SH-SY5Y (cell line): ENCODE measurements at regions not wholly inside any gene's neighbourhood (a gene's known extent, or its start where the extent isn't known, plus 50 kb on each side); places are given as distances from the start of the nearest gene placed in this dataset.

Experiments used
- GATA2 ChIP-seq: IDR thresholded peaks from 2 replicates; pipeline ENCODE4 v1.6.1; 2011; ENCODE audit warnings: mild to moderate bottlenecking, low read depth, low read length
- GATA3 ChIP-seq: IDR thresholded peaks from 2 replicates; pipeline ENCODE4 v1.6.1; 2011; ENCODE audit warnings: low read depth, mild to moderate bottlenecking, low read length, moderate library complexity

DNA sequence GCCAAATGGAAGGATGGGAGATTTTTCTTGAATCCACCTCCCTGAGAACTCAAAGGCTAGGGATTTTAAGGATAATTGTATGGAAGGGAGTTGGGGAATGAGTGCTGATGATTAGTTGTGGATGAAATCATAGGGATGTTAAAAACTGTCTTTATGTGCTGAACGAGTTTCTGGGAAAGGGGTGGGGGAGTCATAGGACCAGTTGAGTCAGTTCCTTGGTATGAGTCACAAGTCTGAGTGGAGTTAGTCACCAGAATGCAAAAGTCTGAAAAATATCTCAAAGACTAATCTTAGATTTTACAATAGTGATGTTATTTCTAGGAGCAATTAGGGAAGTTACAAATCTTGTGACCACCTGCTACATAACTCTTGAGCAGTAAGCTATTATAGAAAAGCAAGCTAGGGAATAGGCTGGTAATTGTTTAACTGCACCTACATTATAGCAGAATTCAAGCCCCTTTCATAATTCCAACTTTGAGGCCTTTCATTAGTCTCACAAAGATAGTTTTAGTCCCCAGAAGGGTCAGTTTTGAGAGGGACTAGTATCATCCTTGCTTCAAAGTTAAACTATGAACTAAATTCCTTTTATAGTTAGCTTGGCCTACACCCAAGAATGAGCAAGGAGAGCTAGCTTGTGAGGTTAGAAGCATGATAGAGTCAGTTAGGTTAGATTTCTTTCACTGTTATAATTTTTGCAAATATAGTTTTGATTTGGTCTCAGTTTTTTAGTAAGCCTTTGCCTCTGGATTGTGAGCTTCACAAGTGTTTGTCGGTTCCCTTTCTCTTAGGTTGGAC lies 668.0 kb downstream of the ETS1 start:
- TF ChIP-seq GATA2 (no peak), GATA3 (no peak)

GRCh38 chr11:127902382-127902781 lies 685.0 kb downstream of the ETS1 start:
- TF ChIP-seq GATA3 = 0 out of 2 replicates have a peak, but pooled peaks have one; percentile 16
- TF ChIP-seq GATA2 = peak; percentile 79

DNA sequence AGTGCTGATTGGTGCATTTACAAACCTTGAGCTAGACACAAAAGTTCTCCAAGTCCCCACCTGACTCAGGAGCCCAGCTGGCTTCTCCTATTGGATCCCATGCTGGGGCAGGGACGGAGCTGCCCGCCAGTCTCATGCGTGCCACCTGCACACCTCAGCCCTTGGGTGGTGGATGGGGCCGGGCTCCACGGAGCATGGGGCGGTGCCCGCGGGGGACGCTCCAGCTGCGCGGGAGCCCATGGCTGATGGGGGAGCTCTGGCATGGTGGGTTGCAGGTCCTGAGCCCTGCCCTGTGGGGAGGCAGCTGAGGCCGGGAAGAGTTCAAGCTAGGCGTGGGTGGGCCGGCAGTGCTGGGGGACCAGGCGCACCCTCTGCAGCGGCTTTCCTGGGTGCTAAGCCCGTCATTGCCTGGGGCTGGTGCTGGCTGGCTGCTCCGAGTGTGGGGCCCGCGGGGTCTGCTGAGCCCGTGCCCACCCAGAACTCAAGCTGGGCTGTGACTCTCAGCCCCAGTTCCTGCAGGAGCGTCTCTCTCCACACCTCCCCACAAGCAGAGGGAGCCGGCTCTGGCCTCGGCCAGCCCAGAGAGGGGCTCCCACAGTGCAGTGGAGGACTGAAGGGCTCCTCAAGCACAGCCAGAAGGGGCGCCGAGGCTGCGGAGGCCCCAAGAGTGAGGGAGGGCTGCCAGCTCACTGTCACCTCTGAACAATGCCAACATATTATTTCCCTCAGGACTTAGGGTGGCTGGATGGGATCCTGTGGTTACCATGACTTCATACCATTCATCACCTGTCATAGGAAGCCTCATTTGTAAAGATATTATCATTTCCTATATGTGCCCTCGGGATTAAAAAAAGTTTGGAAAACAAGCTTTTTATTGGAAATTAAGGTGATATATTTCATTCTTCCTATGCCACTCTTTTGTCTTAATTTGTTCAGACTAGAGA lies 688.7 kb downstream of the ETS1 start:
- no peak for TF ChIP-seq GATA2
- no peak for TF ChIP-seq GATA3

DNA sequence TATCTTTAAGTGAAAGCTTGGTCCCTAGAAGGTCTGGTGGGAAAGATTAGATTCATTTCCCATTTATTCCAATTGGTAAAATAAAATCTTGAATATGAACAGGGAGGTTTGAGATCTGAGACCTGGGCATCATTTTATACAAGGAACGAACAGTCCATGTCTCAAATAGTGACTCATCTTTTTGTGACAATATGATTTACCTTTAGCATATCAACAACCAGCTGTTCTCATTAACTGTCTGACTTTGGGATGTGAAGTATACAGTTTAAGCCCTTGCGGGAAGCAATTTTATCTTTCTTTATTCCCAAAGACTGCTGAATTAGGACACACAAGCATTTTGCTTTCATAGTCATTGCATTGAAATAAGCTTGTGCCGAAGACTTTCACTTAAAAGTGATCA lies 691.6 kb downstream of the ETS1 start:
- TF ChIP-seq GATA3 = no peak
- TF ChIP-seq GATA2 = no peak

GRCh38 chr11:127894316-127894715 lies 693.0 kb downstream of the ETS1 start:
- no peak for TF ChIP-seq GATA2
- TF ChIP-seq GATA3 = no peak

- no peak for TF ChIP-seq GATA2
- no peak for TF ChIP-seq GATA3
Observed at GRCh38 chr11:127890030-127890615, 697.2 kb downstream of the ETS1 start.

GRCh38 chr11:127888386-127888785 lies 699.0 kb downstream of the ETS1 start:
- no peak for TF ChIP-seq GATA3
- no peak for TF ChIP-seq GATA2

GRCh38 chr11:127875131-127875530 lies 712.2 kb downstream of the ETS1 start:
- TF ChIP-seq GATA2 = no peak
- no peak for TF ChIP-seq GATA3

GRCh38 chr11:127873478-127873877 lies 713.9 kb downstream of the ETS1 start:
- TF ChIP-seq GATA3 (no peak), GATA2 (no peak)

DNA sequence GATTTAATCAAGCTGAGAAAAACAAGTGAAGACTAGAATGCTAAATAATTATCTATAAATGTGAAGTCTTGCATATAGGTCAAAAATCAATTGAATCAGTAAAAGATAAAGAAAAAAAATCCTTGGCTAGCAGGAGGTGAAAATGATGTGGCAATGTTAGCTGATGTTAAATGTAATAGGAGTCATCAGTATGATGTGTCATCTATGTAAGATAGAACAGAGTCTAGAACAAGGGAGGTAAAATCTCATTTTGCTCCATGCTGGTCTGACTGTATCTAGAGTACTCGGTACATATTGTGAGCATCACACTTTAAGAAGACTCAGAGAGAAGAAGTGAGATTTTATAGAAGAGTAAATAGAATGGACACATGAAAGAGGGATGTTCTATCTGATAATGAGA lies 721.2 kb downstream of the ETS1 start:
- TF ChIP-seq GATA2 (no peak), GATA3 (no peak)

GRCh38 chr11:127864861-127865260 lies 722.5 kb downstream of the ETS1 start:
- TF ChIP-seq GATA2 (peak; percentile 72; the same call in 1 of the 2 replicates), GATA3 (peak; percentile 55; the same call in 1 of the 2 replicates)

DNA sequence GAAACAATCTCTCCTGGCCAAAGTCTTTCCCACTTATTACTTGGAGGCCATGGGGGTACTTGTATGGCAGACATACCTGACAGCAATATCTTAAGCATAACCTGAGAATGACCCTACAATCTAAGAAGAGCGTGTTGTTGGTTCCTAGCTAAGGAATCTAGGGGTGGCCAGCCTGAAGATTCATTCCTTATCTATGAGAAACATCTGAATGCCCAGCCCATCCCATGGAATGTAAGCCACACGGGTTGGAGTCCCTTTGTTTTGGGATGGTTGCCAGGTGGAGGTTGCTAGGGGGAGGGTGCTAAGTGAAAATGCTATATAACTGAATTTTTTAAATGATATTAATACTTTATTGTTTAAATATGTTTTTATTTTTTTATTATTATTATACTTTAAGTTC lies 725.0 kb downstream of the ETS1 start:
- TF ChIP-seq GATA2 = no peak
- TF ChIP-seq GATA3 = no peak

DNA sequence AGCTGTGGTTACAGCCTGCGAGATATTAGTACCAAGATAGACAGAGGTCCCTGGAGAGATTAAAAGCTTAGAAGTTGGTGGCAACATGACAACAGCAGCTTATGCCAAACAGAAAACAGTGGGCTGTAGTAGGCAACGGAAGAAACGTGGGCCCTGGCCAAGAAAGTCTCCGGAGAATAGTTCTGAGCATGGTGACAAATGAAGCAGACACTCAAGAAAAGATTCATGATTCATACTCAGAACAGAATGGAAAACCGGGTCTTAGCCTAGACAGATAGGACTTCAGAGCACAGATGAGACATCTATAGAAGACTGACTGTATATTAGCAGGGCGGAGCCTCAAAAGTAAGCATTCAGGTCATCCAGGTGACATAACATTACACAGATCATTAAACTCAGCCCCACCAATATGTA lies 727.4 kb downstream of the ETS1 start:
- TF ChIP-seq GATA2 (no peak), GATA3 (no peak)

DNA sequence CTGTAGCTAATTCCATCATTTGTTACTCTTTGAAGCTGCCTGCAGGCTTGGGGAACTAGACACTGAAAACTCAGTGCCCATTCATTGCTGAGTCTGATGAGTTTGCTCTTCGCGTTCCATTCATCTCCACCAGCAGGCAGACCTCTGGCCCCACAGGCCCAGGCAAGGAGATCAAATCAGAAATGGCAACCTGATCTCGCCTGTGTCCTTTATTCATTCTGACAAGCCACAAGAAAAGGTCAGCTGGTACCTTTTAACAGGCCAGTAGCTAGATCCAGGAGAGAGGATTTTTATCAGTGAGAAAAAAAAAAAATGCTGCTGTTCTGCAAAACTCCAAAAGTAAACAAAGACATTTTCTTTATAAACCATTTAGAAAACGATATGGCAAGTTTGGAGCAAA lies 742.5 kb downstream of the ETS1 start:
- no peak for TF ChIP-seq GATA2
- TF ChIP-seq GATA3 = no peak
